Brain microvascular endothelial cell (primary cell): ENCODE measurements at regions not wholly inside any gene's neighbourhood (a gene's known extent, or its start where the extent isn't known, plus 50 kb on each side); places are given as distances from the start of the nearest gene placed in this dataset.
A peak's percentile ranks its signal among the peaks of the same experiment; 100 is the strongest.

ENCODE experiments used
- DNase-seq: peaks from one replicate; pipeline ENCODE4 v3.0.0-alpha.2; 2020
- H3K27ac ChIP-seq: fragments of 250-450 bp; sonication (Bioruptor Pico); 2 replicates; pipeline ENCODE4 v1.5.1; 2020; ENCODE audit warnings: mild to moderate bottlenecking, moderate library complexity
- H3K27me3 ChIP-seq: fragments of 250-450 bp; sonication (Bioruptor Pico); replicated peaks from 2 replicates; pipeline ENCODE4 v1.5.1; 2020; ENCODE audit warnings: mild to moderate bottlenecking
- H3K36me3 ChIP-seq: fragments of 250-450 bp; sonication (Bioruptor Pico); replicated peaks from 2 replicates; pipeline ENCODE4 v1.5.1; 2020; ENCODE audit warnings: mild to moderate bottlenecking
- H3K4me3 ChIP-seq: 2 replicates; pipeline ENCODE4 v1.5.1; 2011; ENCODE audit warnings: low read depth, mild to moderate bottlenecking, control low read depth, low read length, moderate library complexity
- in situ Hi-C: cut with HindIII; loops from 2 replicates; pipeline ENCODE4 v1.10.0; 2017; ENCODE audit warnings: low sequenced_read_pairs, low pct_ligation_motif_present
- TF ChIP-seq, protein P1 (sequence below): IDR thresholded peaks from 2 replicates; pipeline ENCODE4 v1.5.1; 2011; ENCODE audit warnings: low read depth, mild to moderate bottlenecking, moderate library complexity, low read length, control low read depth, inconsistent platforms; ENCODE audit errors: missing control alignments

DNA sequence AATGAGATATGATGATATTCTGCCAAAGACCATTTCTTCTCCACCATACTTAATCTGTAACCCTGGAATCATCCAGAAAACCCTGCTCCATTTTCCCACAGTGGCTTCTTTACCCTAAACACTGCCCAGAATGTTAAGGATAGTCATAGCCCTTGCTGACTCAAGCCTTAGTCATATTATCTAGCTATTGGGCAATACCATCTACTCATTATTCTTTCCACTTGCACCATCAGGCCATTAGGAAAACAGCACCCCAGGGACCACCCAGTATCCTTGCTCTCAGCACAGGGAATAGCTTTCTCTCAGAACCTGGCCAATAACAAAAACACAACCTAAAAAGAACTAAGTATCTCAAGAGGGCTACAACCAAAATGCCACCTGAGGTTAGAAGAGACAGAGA is 445.7 kb upstream of the SLC14A2 start:
- H3K27me3 ChIP-seq = no peaks in the 10 kb centered on the region
- no peaks in the 10 kb centered on the region for H3K36me3 ChIP-seq
- peak overlapping the region; percentile 90 for H3K27ac ChIP-seq
- DNase-seq = peak; percentile 88
- H3K4me3 ChIP-seq = no peak overlapping the region
- in situ Hi-C loops = no loop called here
- TF ChIP-seq, protein P1, sequence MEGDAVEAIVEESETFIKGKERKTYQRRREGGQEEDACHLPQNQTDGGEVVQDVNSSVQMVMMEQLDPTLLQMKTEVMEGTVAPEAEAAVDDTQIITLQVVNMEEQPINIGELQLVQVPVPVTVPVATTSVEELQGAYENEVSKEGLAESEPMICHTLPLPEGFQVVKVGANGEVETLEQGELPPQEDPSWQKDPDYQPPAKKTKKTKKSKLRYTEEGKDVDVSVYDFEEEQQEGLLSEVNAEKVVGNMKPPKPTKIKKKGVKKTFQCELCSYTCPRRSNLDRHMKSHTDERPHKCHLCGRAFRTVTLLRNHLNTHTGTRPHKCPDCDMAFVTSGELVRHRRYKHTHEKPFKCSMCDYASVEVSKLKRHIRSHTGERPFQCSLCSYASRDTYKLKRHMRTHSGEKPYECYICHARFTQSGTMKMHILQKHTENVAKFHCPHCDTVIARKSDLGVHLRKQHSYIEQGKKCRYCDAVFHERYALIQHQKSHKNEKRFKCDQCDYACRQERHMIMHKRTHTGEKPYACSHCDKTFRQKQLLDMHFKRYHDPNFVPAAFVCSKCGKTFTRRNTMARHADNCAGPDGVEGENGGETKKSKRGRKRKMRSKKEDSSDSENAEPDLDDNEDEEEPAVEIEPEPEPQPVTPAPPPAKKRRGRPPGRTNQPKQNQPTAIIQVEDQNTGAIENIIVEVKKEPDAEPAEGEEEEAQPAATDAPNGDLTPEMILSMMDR = peak; percentile 39

DNA sequence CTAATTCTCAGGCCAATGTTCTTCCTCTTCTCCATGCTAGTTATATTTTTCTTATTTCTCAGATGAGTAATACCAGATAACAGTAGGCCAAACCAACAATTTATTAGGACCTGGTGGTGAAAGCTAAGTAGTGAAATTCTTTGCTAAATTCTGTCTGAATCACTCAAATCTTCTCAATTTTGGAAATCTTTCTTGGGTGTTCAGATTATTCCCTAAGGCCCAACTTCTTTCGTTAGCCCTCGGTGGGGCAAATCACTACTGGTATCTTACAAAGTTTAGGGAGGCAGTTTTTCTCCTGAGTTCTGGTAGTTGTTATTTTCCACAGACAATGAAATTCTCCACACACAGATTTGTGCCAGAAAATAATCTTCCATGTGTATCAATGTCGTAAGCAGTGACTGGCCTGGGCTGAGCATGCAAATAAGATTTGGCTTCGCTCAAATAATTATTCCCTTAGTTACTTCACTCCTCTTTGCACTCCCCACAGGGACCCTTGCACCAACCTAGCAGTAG is 443.5 kb upstream of the SLC14A2 start:
- DNase-seq = peak; percentile 19
- no peaks in the 10 kb centered on the region for H3K36me3 ChIP-seq
- TF ChIP-seq, protein P1 = no peak
- in situ Hi-C loops = no loop called here
- H3K27ac ChIP-seq = no peak overlapping the region
- no peak overlapping the region for H3K4me3 ChIP-seq
- no peaks in the 10 kb centered on the region for H3K27me3 ChIP-seq

DNA sequence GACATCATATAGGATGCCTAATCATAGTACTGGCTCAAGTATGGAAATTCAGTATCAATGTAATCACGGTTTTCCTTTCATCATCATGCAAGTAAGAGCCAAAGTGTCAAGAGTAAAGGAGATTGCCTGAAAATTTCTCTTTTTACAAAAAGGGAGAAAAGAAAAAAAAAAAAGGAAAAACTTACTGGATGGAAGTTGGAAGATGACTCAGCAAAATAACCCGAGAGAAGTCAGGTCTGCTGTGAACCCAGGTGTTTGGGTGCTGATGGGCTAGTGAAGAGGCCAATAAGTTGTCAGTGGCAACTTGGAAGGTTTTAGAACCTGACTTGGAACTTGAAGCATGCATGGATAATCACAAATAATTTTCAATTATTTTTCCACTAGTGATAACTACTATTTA is 441.9 kb upstream of the SLC14A2 start:
- Histone ChIP-seq H3K4me3 (no peak overlapping the region), H3K27me3 (no peaks in the 10 kb centered on the region), H3K27ac (no peak overlapping the region), H3K36me3 (no peaks in the 10 kb centered on the region)
- TF ChIP-seq, protein P1 = no peak
- no peak for DNase-seq
- in situ Hi-C loops = no loop called here

DNA sequence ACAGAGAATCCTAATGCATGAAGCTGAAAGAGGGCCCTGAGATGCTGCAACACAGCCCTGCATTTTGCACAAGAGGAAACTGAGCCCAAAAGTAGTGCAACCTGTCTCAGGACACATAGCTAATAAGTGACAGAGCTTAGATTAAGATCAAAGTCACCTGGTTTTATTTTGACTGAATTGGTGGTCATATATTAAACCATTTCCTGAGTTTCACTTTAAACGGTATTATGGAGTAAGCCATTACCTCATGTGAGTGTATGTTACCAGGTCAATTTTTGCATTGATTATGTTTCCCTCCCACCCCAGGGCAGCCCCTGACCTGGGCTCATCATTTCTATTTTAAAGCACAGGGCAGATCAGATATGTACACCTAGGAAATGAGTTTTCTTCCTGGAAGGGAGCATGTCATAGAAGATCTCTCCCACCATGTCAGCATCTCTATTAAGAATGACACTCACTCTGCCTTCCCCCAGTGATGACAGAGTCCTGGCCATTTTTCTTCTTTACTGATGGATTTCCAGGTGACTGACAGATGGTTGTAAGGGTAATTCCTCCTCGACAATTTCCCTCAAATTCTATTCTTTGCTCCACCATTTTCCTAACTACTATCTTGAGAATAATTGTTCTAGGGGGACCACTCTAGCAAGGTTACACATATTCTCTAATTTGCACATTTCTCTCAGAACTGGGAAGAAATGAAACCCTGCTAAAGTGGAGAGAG is 441.3 kb upstream of the SLC14A2 start:
- Histone ChIP-seq H3K27me3 (no peaks in the 10 kb centered on the region), H3K27ac (no peak overlapping the region), H3K36me3 (no peaks in the 10 kb centered on the region), H3K4me3 (no peak overlapping the region)
- DNase-seq = no peak
- TF ChIP-seq, protein P1 = no peak
- in situ Hi-C loops = no loop called here

DNA sequence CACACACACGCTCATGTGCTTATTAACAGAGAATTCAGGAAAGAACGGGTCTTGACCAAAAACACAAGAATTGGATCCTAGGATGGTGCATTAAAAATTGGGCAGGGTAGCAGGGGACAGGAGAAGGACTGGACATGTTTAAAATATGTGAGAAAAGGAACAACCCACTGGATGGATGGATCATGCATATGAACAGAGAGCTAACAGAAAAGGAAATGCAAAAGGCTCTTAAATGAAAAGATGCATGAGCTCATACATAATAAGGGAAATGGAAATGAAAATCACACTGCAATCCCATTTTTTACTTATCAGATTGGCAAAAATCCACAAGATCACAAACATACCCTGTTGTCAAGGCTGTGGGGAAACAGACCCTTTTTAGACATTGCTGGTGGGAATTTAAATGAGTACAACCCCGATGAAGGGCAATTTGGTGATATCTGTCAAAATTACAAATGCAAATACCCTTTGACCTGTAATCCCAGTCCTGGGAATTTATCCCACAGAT is 440.6 kb upstream of the SLC14A2 start:
- TF ChIP-seq, protein P1 = no peak
- DNase-seq = no peak
- Histone ChIP-seq H3K36me3 (no peaks in the 10 kb centered on the region), H3K4me3 (no peak overlapping the region), H3K27me3 (no peaks in the 10 kb centered on the region), H3K27ac (no peak overlapping the region)
- in situ Hi-C loops = no loop called here
